Duodenal mucosa (tissue), 2 donors: ENCODE measurements at regions not wholly inside any gene's neighbourhood (a gene's known extent, or its start where the extent isn't known, plus 50 kb on each side); places are given as distances from the start of the nearest gene placed in this dataset.

Experiments
- H3K27ac ChIP-seq: one replicate; pipeline ENCODE4 v1.7.0; 2013; ENCODE audit warnings: low read depth, low read length
- H3K27me3 ChIP-seq, 2 donors: one replicate each; pipeline ENCODE4 v1.7.0; 2013; ENCODE audit warnings: low read length in 2 of 2, control low read depth in 1 of 2; ENCODE audit not compliant: insufficient read depth in 2 of 2, control insufficient read depth in 1 of 2
- H3K36me3 ChIP-seq, 2 donors: one replicate each; pipeline ENCODE4 v1.7.0; 2013; ENCODE audit warnings: low read length in 2 of 2, control low read depth in 1 of 2; ENCODE audit not compliant: insufficient read depth in 2 of 2, control insufficient read depth in 1 of 2
- H3K4me1 ChIP-seq, 2 donors: one replicate each; pipeline ENCODE4 v1.7.0; 2013; ENCODE audit warnings: low read length in 2 of 2, control low read depth in 1 of 2; ENCODE audit not compliant: insufficient read depth in 2 of 2, control insufficient read depth in 1 of 2
- H3K4me3 ChIP-seq, 2 donors: one replicate each; pipeline ENCODE4 v1.7.0; 2013; ENCODE audit warnings: low read length in 2 of 2, low read depth in 1 of 2
- H3K9ac ChIP-seq, 2 donors: one replicate each; pipeline ENCODE4 v1.7.0; 2013; ENCODE audit warnings: low read length in 2 of 2, low read depth in 1 of 2
- H3K9me3 ChIP-seq, 2 donors: one replicate each; pipeline ENCODE4 v1.7.0; 2013; ENCODE audit warnings: low read length in 2 of 2, control low read depth in 1 of 2; ENCODE audit not compliant: control insufficient read depth in 1 of 2

DNA sequence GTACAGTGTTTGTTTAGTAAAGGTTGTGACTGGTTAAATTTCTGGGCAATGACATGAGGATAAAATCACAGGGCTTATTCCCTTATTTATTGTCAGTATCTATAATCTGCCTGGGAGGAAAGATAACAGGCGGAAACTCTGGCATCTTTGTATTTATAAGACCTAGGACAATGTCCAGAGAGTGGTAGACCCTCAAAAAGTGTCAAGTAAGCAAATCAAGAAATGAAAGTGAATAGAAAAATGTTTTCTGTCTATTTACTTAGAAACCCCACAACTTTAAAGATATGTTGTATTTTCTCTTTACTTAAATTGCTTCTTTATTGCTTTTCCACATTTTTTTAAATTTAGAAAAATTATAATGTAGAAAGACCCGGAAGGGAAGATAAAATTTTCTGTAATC, 544.6 kb downstream of the EDEM1 start:
- no peaks in the 10 kb centered on the region for H3K27me3 ChIP-seq
- H3K36me3 ChIP-seq: no peaks in the 10 kb centered on the region
- no peaks in the 10 kb centered on the region for H3K4me1 ChIP-seq
- H3K9ac ChIP-seq: no peak overlapping the region
- no peaks in the 10 kb centered on the region for H3K9me3 ChIP-seq
- no peak overlapping the region for H3K27ac ChIP-seq
- H3K4me3 ChIP-seq: no peak overlapping the region

DNA sequence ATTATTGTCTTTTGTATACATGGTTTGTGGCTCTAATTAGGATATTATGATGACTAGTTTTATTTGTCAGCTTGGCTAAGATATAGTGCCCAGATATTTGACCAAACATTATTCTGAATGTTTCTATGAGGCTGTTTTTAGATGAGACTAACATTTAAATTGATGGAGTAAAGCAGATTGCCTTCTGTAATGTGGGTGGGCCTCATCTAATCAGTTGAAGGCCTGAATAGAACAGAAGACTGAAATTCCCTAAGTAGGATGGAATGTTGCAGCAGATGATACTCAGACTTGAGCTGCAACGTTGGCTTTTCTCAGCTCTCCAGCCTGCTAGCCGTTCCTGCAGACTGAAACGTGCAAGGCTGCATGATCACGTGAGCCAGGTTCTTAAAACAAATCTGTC, 546.5 kb downstream of the EDEM1 start:
- H3K4me1 ChIP-seq: no peaks in the 10 kb centered on the region
- H3K9me3 ChIP-seq: no peaks in the 10 kb centered on the region
- no peak overlapping the region for H3K4me3 ChIP-seq
- no peaks in the 10 kb centered on the region for H3K27me3 ChIP-seq
- H3K9ac ChIP-seq: no peak overlapping the region
- H3K27ac ChIP-seq: no peak overlapping the region
- no peaks in the 10 kb centered on the region for H3K36me3 ChIP-seq

- Histone ChIP-seq H3K4me1 (no peaks in the 10 kb centered on the region), H3K27me3 (no peaks in the 10 kb centered on the region), H3K36me3 (no peaks in the 10 kb centered on the region), H3K9ac (no peak overlapping the region), H3K9me3 (no peaks in the 10 kb centered on the region), H3K27ac (no peak overlapping the region), H3K4me3 (no peak overlapping the region)
Observed at GRCh38 chr3:5735896-5736295, 548.4 kb downstream of the EDEM1 start.

DNA sequence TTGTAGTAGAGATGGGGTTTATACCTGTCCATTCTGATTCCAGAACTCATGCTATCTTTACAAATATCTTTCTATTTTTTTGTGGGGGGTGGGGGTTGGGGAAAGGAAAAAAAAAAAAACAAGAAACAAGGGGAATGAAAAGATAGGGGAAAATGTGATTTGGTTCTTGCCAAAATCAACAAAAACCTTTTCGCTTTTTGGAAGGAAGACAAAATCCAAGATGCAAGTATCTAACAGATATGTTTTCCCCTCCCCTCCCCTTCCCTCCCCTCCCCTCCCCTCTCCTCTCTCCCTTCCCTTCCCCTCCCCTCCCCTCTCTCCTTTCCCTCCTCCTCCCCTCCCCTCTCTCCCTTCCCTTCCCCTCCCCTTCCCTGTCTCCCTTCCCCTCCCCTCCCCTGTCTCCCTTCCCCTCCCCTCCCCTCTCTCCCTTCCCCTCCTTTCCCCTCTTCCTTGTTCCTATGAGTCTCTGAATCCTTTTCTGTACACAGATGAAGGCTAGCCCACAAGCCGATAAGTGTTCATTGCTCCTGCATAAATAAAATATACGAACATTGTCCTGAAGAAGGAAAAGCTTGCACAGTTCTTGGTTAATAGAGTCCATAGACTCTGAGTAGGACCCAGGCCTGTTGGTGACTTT, 551.9 kb downstream of the EDEM1 start:
- Histone ChIP-seq H3K9me3 (no peaks in the 10 kb centered on the region), H3K9ac (no peak overlapping the region), H3K27ac (no peak overlapping the region), H3K4me1 (no peaks in the 10 kb centered on the region), H3K4me3 (no peak overlapping the region), H3K36me3 (no peaks in the 10 kb centered on the region), H3K27me3 (no peaks in the 10 kb centered on the region)

GRCh38 chr3:5739949-5740348, 552.4 kb downstream of the EDEM1 start:
- no peaks in the 10 kb centered on the region for H3K36me3 ChIP-seq
- no peak overlapping the region for H3K27ac ChIP-seq
- no peak overlapping the region for H3K4me3 ChIP-seq
- H3K4me1 ChIP-seq: no peaks in the 10 kb centered on the region
- H3K9ac ChIP-seq: no peak overlapping the region
- H3K9me3 ChIP-seq: no peaks in the 10 kb centered on the region
- H3K27me3 ChIP-seq: no peaks in the 10 kb centered on the region

- no peaks in the 10 kb centered on the region for H3K27me3 ChIP-seq
- no peak overlapping the region for H3K9ac ChIP-seq
- no peaks in the 10 kb centered on the region for H3K4me1 ChIP-seq
- H3K9me3 ChIP-seq: no peaks in the 10 kb centered on the region
- H3K4me3 ChIP-seq: no peak overlapping the region
- H3K36me3 ChIP-seq: no peaks in the 10 kb centered on the region
- H3K27ac ChIP-seq: no peak overlapping the region
Observed at GRCh38 chr3:5741017-5741416, 553.5 kb downstream of the EDEM1 start.

GRCh38 chr3:5750091-5750490, 562.6 kb downstream of the EDEM1 start:
- no peak overlapping the region for H3K27ac ChIP-seq
- H3K36me3 ChIP-seq: no peaks in the 10 kb centered on the region
- H3K4me1 ChIP-seq: no peaks in the 10 kb centered on the region
- no peak overlapping the region for H3K9ac ChIP-seq
- no peaks in the 10 kb centered on the region for H3K27me3 ChIP-seq
- no peak overlapping the region for H3K4me3 ChIP-seq
- no peaks in the 10 kb centered on the region for H3K9me3 ChIP-seq

- Histone ChIP-seq H3K36me3 (no peaks in the 10 kb centered on the region), H3K4me3 (no peak overlapping the region), H3K9me3 (no peaks in the 10 kb centered on the region), H3K4me1 (no peaks in the 10 kb centered on the region), H3K27ac (no peak overlapping the region), H3K9ac (no peak overlapping the region), H3K27me3 (no peaks in the 10 kb centered on the region)
Observed at GRCh38 chr3:5750874-5751640, 563.5 kb downstream of the EDEM1 start.

DNA sequence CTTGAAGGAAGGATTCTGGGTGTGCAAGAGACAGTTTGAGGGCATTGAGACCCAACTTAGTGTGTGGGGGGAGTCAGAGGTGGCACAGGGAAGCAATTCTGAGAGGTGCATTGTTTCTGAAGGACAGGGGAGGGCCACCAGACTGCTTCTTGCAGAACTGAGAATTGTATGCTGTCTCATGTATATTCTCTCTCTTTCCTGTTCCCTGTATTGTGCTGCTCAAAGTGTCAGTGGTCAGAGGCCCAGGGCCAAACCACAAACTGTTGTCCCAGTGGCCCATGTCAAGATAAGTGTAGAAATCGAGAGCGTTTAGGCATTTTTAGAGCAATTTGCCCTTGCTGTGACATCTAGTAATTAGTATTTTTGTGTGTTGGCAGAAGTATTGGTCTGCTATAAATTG, 567.1 kb downstream of the EDEM1 start:
- no peaks in the 10 kb centered on the region for H3K4me1 ChIP-seq
- H3K27ac ChIP-seq: no peak overlapping the region
- H3K36me3 ChIP-seq: no peaks in the 10 kb centered on the region
- H3K9ac ChIP-seq: no peak overlapping the region
- H3K9me3 ChIP-seq: no peaks in the 10 kb centered on the region
- H3K27me3 ChIP-seq: no peaks in the 10 kb centered on the region
- no peak overlapping the region for H3K4me3 ChIP-seq

GRCh38 chr3:5756443-5756842, 568.9 kb downstream of the EDEM1 start:
- Histone ChIP-seq H3K9ac (no peak overlapping the region), H3K27me3 (no peaks in the 10 kb centered on the region), H3K27ac (no peak overlapping the region), H3K4me1 (no peaks in the 10 kb centered on the region), H3K36me3 (no peaks in the 10 kb centered on the region), H3K9me3 (no peaks in the 10 kb centered on the region), H3K4me3 (no peak overlapping the region)
